Activated T-helper 2 cell treated with anti-CD3 and anti-CD28 coated beads, Interferon-gamma antibody, Interleukin-2, Interleukin-4, amounts not matched to agents 10 μg/mL and 5 μg/mL and 100 μg/mL, durations not matched to agents 14 hours and 24 hours and 36 hours (primary cell): ENCODE measurements at regions not wholly inside any gene's neighbourhood (a gene's known extent, or its start where the extent isn't known, plus 50 kb on each side); places are given as distances from the start of the nearest gene placed in this dataset.
"Not testable (repeated sequence)": the region's sequence is repeated elsewhere in the genome, so short reads cannot be mapped to it uniquely, and the experiment has no call there.

Experiments
- DNase-seq: peaks from one replicate; pipeline ENCODE4 v3.0.0; 2021; ENCODE audit warnings: low spot score
- H3K27ac Mint-ChIP-seq: one replicate; pipeline ENCODE4 v1.8.0; 2021; ENCODE audit warnings: mixed read lengths
- H3K27me3 Mint-ChIP-seq: one replicate; pipeline ENCODE4 v1.8.0; 2021; ENCODE audit warnings: low read depth, mixed read lengths
- H3K36me3 Mint-ChIP-seq: one replicate; pipeline ENCODE4 v1.8.0; 2021; ENCODE audit warnings: low read depth, mixed read lengths
- H3K4me1 Mint-ChIP-seq: one replicate; pipeline ENCODE4 v1.8.0; 2021; ENCODE audit warnings: low read depth, mixed read lengths
- H3K4me3 Mint-ChIP-seq: one replicate; pipeline ENCODE4 v1.8.0; 2021; ENCODE audit warnings: low read depth, mild to moderate bottlenecking, moderate library complexity, mixed read lengths
- H3K9me3 Mint-ChIP-seq: one replicate; pipeline ENCODE4 v1.8.0; 2021; ENCODE audit warnings: mixed read lengths
- intact Hi-C: fragments of 100-400 bp; cut with micrococcal nuclease; formaldehyde crosslinking; loops from one replicate; pipeline ENCODE4 v1.15.1; 2023

DNA sequence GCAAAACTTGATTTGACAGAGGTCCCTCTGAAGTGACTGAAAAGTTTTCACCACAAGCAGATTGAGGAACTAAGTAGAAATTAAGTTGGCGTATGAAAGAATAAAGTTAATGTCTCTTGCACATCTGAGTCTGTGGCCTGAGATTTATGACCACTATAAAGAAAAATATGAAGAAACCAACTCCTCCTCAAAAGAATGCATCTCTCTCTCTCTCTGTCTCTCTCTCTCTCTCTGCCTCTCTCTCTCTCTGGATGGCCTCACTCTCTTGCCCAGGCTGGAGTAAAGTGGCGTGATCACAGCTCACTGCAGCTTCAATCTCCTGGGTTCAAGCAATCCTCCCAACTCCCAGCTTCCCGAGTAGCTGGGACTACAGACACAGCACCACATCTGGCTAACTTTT, 55.2 kb downstream of the RPL22L1 start:
- Mint-ChIP-seq H3K27me3 (peaks cover 5% of the 10 kb centered on the region), H3K27ac (no peak overlapping the region), H3K4me1 (peaks cover 4% of the 10 kb centered on the region), H3K36me3 (no peaks in the 10 kb centered on the region), H3K9me3 (no peaks in the 10 kb centered on the region), H3K4me3 (no peak overlapping the region)
- no peak for DNase-seq
- intact Hi-C loops = loop anchor here (5.0 kb wide), 2 partner anchors 508 to 628 kb away; no protein-coding TSS in a partner anchor

- H3K27me3 Mint-ChIP-seq = peaks cover 5% of the 10 kb centered on the region
- H3K36me3 Mint-ChIP-seq = no peaks in the 10 kb centered on the region
- intact Hi-C loops = loop anchor here (5.0 kb wide), 2 partner anchors 506 to 626 kb away; no protein-coding TSS in a partner anchor
- no peak overlapping the region for H3K27ac Mint-ChIP-seq
- H3K9me3 Mint-ChIP-seq = no peaks in the 10 kb centered on the region
- peaks cover 10% of the 10 kb centered on the region for H3K4me1 Mint-ChIP-seq
- no peak overlapping the region for H3K4me3 Mint-ChIP-seq
- no peak for DNase-seq
Observed at GRCh38 chr3:170813266-170813665, 56.7 kb downstream of the RPL22L1 start.

DNA sequence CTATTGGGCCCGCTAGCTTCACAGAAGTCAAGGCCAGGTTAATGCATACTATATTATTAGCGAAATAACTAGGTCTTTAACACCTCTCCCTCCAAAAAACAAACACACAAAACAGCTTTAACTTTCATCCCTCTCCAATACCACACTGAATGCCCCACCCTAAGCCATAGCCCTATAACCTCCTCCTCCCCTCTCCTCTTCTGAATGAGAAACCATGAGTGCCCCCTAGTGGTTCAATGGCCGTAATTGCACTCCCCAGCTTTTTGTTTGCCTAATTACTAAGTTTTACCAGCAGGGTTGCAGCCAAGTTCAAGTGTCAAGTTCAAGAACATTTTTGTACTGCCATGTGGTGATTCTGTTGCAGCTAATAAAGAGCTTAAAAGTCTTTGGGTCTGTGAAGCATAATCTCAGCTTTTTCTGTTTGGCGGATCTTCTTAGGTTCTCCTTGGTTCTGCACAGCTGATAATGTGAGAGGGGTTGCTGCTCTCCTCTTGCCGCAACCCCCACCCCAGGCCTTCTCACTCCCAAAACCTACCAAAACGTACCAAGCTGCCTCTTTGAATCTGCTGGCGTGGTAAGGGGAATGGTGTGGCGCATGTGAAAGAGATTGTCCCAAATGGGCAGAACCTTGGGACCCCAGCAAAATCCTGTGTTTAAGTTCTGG, 57.9 kb downstream of the RPL22L1 start:
- peak; percentile 56 for DNase-seq
- H3K27ac Mint-ChIP-seq = no peak overlapping the region
- H3K27me3 Mint-ChIP-seq = peaks cover 6% of the 10 kb centered on the region
- intact Hi-C loops = loop anchor here (1.0 to 5.0 kb wide), 3 partner anchors 398 to 625 kb away; no protein-coding TSS in a partner anchor
- no peak overlapping the region for H3K4me3 Mint-ChIP-seq
- H3K36me3 Mint-ChIP-seq = no peaks in the 10 kb centered on the region
- H3K4me1 Mint-ChIP-seq = peaks cover 10% of the 10 kb centered on the region
- no peaks in the 10 kb centered on the region for H3K9me3 Mint-ChIP-seq

DNA sequence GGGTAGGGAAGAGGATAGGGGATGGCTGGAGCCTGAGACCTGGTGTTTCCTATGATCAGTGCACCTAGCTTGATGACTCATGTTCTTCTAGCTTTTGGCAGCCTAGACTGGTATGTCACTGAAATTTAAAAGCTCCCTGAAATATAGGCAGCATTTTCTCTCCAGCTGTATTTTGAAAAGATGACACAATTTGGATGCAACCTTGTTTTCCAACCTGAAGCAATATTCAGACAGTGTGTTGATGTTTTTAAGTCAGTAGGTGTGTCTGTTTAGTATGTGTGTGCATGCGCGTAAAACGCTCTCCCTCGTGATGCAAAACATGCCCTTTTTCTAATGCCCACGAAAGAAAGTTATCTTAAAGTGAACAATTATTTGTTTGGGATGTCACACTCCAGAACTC, 58.5 kb downstream of the RPL22L1 start:
- no peak for DNase-seq
- intact Hi-C loops = loop anchor here (5.0 kb wide), 2 partner anchors 504 to 624 kb away; no protein-coding TSS in a partner anchor
- no peak overlapping the region for H3K4me3 Mint-ChIP-seq
- H3K36me3 Mint-ChIP-seq = no peaks in the 10 kb centered on the region
- H3K9me3 Mint-ChIP-seq = no peaks in the 10 kb centered on the region
- peaks cover 7% of the 10 kb centered on the region for H3K27me3 Mint-ChIP-seq
- no peak overlapping the region for H3K27ac Mint-ChIP-seq
- peaks cover 10% of the 10 kb centered on the region for H3K4me1 Mint-ChIP-seq

DNA sequence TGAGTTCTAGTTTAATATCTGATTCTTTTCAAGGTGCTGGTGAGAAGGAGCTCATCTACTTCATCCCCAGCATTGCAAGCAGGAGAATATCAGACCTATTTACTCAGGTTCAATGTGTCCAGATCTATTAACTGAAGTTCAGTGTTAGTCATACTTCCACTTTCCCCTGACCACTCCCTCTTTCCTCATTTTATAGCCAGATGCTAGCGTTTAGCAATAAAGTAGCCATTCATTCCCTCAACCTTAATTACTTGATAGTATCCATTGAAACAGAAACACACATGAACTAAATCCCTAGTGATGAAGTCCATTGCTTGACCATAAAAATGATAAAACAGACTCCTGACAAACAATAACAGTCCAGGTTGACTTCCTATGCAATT, 60.0 kb downstream of the RPL22L1 start:
- DNase-seq = no peak
- Mint-ChIP-seq H3K27me3 (peaks cover 8% of the 10 kb centered on the region), H3K36me3 (no peaks in the 10 kb centered on the region), H3K4me3 (no peak overlapping the region), H3K27ac (no peak overlapping the region), H3K9me3 (no peaks in the 10 kb centered on the region), H3K4me1 (peaks cover 10% of the 10 kb centered on the region)
- intact Hi-C loops = loop anchor here (5.0 kb wide), 2 partner anchors 503 to 623 kb away; no protein-coding TSS in a partner anchor

DNA sequence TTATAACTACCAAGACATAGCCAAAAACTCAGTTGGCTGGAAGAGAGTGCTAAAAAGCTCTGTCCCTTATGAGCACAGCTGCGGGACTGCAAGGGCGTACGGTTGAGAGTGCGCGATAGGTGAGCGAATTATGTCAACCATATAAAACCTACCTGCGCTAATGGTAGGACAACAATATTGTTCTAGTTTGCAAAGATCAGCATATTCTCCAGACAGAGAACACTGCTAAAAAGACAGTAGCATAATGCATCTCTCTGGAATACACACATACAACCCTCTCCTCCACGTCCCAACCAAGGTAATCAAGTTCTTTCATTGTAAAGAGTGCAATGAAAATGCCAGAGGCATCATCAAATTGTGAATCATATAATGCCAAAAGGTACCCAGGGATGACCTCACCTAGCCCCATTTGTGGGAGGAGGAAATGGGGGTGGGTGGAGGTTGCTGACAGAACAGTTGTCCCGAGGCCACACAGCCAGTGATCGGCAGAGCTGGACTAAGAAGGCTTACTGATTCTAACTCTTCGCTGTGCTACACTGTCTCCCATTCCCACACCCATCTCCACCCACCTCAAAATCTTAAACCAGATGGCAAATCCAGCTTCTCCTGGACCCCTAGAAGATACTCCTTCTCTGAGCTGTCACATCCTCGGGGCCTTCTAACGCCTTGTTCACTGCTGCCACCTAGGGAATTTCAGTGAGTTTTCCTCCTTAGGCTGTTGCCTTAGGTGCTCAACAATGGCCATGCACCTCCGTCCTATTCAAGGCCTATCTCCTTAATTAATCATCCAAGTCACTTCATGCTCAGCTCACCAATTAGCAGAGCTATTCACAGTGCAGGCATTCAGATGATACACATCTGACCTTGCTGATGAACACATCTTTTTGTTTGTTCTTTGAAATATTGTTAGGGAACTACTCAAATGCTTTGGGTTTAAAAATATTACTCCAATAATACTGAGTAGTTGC, 60.7 kb downstream of the RPL22L1 start:
- intact Hi-C loops = no loop called here
- Mint-ChIP-seq H3K27ac (no peak overlapping the region), H3K9me3 (no peaks in the 10 kb centered on the region), H3K27me3 (peaks cover 14% of the 10 kb centered on the region), H3K4me3 (no peak overlapping the region), H3K4me1 (peaks cover 10% of the 10 kb centered on the region), H3K36me3 (no peaks in the 10 kb centered on the region)
- no peak for DNase-seq

- H3K27ac Mint-ChIP-seq = no peak overlapping the region
- DNase-seq = no peak
- peaks cover 10% of the 10 kb centered on the region for H3K4me1 Mint-ChIP-seq
- H3K9me3 Mint-ChIP-seq = no peaks in the 10 kb centered on the region
- H3K4me3 Mint-ChIP-seq = no peak overlapping the region
- intact Hi-C loops = no loop called here
- no peaks in the 10 kb centered on the region for H3K36me3 Mint-ChIP-seq
- H3K27me3 Mint-ChIP-seq = peaks cover 20% of the 10 kb centered on the region
Observed at GRCh38 chr3:170808041-170808440, 62.0 kb downstream of the RPL22L1 start.

DNA sequence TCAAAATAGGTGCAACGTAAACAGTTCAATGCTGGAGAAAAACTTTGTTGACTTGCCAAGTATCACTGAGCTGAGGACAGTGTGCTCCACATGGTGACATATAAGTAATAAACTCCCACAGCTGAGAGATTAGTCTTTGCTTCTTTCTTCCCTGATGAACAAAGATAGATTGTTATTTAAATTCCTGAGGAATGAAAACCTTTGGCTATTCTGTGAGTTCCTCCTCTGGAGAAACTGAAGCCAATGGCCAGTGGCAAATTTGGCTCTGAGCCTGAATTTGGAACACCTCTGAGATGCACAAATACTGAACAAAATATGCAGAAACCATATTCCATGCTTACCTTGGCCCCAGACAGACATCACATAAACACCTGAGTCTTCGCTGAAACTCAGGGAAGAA, 63.3 kb downstream of the RPL22L1 start:
- Mint-ChIP-seq H3K9me3 (no peaks in the 10 kb centered on the region), H3K36me3 (no peaks in the 10 kb centered on the region), H3K4me1 (peaks cover 7% of the 10 kb centered on the region), H3K27me3 (peaks cover 23% of the 10 kb centered on the region), H3K4me3 (no peak overlapping the region), H3K27ac (no peak overlapping the region)
- intact Hi-C loops = no loop called here
- no peak for DNase-seq

- no peak overlapping the region for H3K27ac Mint-ChIP-seq
- H3K27me3 Mint-ChIP-seq = peaks cover 23% of the 10 kb centered on the region
- no peaks in the 10 kb centered on the region for H3K36me3 Mint-ChIP-seq
- H3K4me3 Mint-ChIP-seq = no peak overlapping the region
- DNase-seq = no peak
- intact Hi-C loops = no loop called here
- peaks cover 6% of the 10 kb centered on the region for H3K4me1 Mint-ChIP-seq
- no peaks in the 10 kb centered on the region for H3K9me3 Mint-ChIP-seq
Observed at GRCh38 chr3:170806141-170806540, 63.9 kb downstream of the RPL22L1 start.

GRCh38 chr3:170805296-170805695, 64.7 kb downstream of the RPL22L1 start:
- DNase-seq, H3K9me3 Mint-ChIP-seq, H3K27ac Mint-ChIP-seq, intact Hi-C loops, H3K36me3 Mint-ChIP-seq, H3K4me1 Mint-ChIP-seq, H3K4me3 Mint-ChIP-seq: not testable (repeated sequence)
- peaks cover 23% of the 10 kb centered on the region for H3K27me3 Mint-ChIP-seq

DNA sequence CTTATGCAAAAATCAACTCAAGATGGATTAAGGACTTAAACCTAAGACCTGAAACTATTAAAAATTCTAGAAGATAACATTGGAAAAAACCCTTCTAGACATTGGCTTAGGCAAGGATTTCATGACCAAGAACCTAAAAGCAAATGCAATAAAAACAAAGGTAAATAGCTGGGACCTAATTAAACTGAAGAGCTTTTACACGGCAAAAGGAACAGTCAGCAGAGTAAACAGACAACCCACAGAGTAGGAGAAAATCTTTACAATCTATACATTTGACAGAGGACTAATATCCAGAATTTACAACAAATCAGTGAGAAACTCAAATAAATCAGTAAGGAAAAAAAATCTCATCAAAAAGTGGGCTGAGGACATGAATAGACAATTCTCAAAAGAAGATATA, 65.4 kb downstream of the RPL22L1 start:
- H3K27me3 Mint-ChIP-seq = peaks cover 23% of the 10 kb centered on the region
- H3K4me1 Mint-ChIP-seq, intact Hi-C loops, H3K27ac Mint-ChIP-seq, H3K4me3 Mint-ChIP-seq, H3K9me3 Mint-ChIP-seq, H3K36me3 Mint-ChIP-seq, DNase-seq: not testable (repeated sequence)

- Mint-ChIP-seq H3K27ac (no peak overlapping the region), H3K27me3 (peaks cover 25% of the 10 kb centered on the region), H3K4me3 (no peak overlapping the region), H3K4me1 (peaks cover 3% of the 10 kb centered on the region), H3K36me3 (no peaks in the 10 kb centered on the region), H3K9me3 (no peaks in the 10 kb centered on the region)
- DNase-seq = no peak
- intact Hi-C loops = no loop called here
Observed at GRCh38 chr3:170804078-170804477, 65.9 kb downstream of the RPL22L1 start.
